GM21717 (cell line): ENCODE measurements at regions not wholly inside any gene's neighbourhood (a gene's known extent, or its start where the extent isn't known, plus 50 kb on each side); places are given as distances from the start of the nearest gene placed in this dataset.
A peak's percentile ranks its signal among the peaks of the same experiment; 100 is the strongest.
"Not testable (repeated sequence)": the region's sequence is repeated elsewhere in the genome, so short reads cannot be mapped to it uniquely, and the experiment has no call there.

ENCODE experiments used
- ATAC-seq: cut with Tn5 transposase; IDR thresholded peaks from one replicate; pipeline ENCODE4 v1.9.1; 2021; ENCODE audit warnings: mild to moderate bottlenecking, moderate library complexity; ENCODE audit not compliant: unreplicated experiment

- ATAC-seq: peak; percentile 65
Observed at GRCh38 chr6:119444642-119445557, 95.3 kb upstream of the MAN1A1 start.

GRCh38 chr6:119443993-119444641 is 94.6 kb upstream of the MAN1A1 start:
- ATAC-seq: peak; percentile 10

- peak; percentile 39 for ATAC-seq
Observed at GRCh38 chr6:119442776-119443184, 93.2 kb upstream of the MAN1A1 start.

- no peak for ATAC-seq
Observed at GRCh38 chr6:119440953-119441352, 91.4 kb upstream of the MAN1A1 start.

GRCh38 chr6:119436583-119436982 is 87.0 kb upstream of the MAN1A1 start:
- ATAC-seq: no peak

GRCh38 chr6:119431799-119432198 is 82.2 kb upstream of the MAN1A1 start:
- ATAC-seq: no peak

GRCh38 chr6:119430805-119431204 is 81.2 kb upstream of the MAN1A1 start:
- ATAC-seq: no peak

- no peak for ATAC-seq
Observed at GRCh38 chr6:119428633-119429032, 79.1 kb upstream of the MAN1A1 start.

GRCh38 chr6:119426619-119427018 is 77.1 kb upstream of the MAN1A1 start:
- ATAC-seq: no peak

- ATAC-seq: no peak
Observed at GRCh38 chr6:119423996-119424395, 74.4 kb upstream of the MAN1A1 start.

- not testable (repeated sequence) for ATAC-seq
Observed at GRCh38 chr6:119418084-119418483, 68.5 kb upstream of the MAN1A1 start.

- no peak for ATAC-seq
Observed at GRCh38 chr6:119407156-119407555, 57.6 kb upstream of the MAN1A1 start.

- ATAC-seq: not testable (repeated sequence)
Observed at GRCh38 chr6:119405114-119405513, 55.6 kb upstream of the MAN1A1 start.
